ENCODE measurements at regions not wholly inside any gene's neighbourhood (a gene's known extent, or its start where the extent isn't known, plus 50 kb on each side); places are given as distances from the start of the nearest gene placed in this dataset.

DNA sequence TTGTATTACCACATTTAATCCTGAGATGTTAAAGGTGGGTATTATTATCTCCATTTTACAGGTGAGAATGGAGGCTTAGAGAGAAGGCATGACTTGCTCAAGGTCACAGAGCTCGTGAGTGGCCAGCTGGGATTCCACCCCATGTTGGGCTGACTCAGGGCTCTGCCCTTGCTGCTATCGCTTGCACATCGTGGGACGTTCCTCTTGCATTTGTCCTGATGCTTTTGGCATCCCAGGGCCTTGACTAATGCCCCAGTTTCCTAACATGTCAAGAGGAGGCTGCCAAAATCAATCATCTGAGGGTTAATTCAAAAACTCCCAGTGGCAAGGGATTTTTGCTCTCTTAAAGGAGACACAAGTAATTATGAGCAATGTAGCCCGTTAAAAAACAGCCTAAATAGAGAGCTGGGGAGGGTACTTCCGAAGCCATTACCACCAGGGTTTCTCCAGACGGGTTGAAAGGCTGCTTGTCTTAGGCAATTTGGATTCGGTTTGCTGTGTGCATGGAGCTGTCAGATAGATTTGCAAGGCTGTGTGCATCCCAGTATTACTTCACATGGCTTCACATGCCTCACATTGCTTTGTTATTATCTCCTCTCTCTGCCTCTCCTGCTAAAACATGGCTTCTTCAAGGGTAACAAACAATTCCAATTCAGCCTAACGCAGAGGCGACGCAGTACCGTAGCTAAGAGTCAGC, 347.4 kb downstream of the DRD1 start:
- TF ChIP-seq, protein P1, sequence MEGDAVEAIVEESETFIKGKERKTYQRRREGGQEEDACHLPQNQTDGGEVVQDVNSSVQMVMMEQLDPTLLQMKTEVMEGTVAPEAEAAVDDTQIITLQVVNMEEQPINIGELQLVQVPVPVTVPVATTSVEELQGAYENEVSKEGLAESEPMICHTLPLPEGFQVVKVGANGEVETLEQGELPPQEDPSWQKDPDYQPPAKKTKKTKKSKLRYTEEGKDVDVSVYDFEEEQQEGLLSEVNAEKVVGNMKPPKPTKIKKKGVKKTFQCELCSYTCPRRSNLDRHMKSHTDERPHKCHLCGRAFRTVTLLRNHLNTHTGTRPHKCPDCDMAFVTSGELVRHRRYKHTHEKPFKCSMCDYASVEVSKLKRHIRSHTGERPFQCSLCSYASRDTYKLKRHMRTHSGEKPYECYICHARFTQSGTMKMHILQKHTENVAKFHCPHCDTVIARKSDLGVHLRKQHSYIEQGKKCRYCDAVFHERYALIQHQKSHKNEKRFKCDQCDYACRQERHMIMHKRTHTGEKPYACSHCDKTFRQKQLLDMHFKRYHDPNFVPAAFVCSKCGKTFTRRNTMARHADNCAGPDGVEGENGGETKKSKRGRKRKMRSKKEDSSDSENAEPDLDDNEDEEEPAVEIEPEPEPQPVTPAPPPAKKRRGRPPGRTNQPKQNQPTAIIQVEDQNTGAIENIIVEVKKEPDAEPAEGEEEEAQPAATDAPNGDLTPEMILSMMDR (IDR thresholded peaks at IDR 0.05; ENCODE audit: low read length), result no peak
- TF ChIP-seq EZH2 (IDR thresholded peaks at IDR 0.05; ENCODE audit: borderline replicate concordance, low read length), result no peak

Measured in OCI-LY1 (cell line).